ENCODE measurements at regions not wholly inside any gene's neighbourhood (a gene's known extent, or its start where the extent isn't known, plus 50 kb on each side); places are given as distances from the start of the nearest gene placed in this dataset.

GRCh38 chr11:133606124-133606523 is 73.8 kb upstream of the OPCML start:
- TF ChIP-seq, protein P1, sequence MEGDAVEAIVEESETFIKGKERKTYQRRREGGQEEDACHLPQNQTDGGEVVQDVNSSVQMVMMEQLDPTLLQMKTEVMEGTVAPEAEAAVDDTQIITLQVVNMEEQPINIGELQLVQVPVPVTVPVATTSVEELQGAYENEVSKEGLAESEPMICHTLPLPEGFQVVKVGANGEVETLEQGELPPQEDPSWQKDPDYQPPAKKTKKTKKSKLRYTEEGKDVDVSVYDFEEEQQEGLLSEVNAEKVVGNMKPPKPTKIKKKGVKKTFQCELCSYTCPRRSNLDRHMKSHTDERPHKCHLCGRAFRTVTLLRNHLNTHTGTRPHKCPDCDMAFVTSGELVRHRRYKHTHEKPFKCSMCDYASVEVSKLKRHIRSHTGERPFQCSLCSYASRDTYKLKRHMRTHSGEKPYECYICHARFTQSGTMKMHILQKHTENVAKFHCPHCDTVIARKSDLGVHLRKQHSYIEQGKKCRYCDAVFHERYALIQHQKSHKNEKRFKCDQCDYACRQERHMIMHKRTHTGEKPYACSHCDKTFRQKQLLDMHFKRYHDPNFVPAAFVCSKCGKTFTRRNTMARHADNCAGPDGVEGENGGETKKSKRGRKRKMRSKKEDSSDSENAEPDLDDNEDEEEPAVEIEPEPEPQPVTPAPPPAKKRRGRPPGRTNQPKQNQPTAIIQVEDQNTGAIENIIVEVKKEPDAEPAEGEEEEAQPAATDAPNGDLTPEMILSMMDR (IDR thresholded peaks at IDR 0.05): no peak
- no peak for TF ChIP-seq SP1 (CRISPR knock-in tag; conservative IDR thresholded peaks at IDR 0.05)
